OCI-LY1 (cell line): ENCODE measurements at regions not wholly inside any gene's neighbourhood (a gene's known extent, or its start where the extent isn't known, plus 50 kb on each side); places are given as distances from the start of the nearest gene placed in this dataset.

Source experiments
- H2AFZ ChIP-seq: fragments of 200-600 bp; sonication (generic), shearing (Covaris generic); 2 replicates; pipeline ENCODE4 v1.6.0; 2014; ENCODE audit warnings: antibody characterized with exemption, mild to moderate bottlenecking, low read length
- H3F3A ChIP-seq: fragments of 200-600 bp; sonication (generic), shearing (Covaris generic); 2 replicates; pipeline ENCODE4 v1.6.0; 2014; ENCODE audit warnings: mild to moderate bottlenecking, antibody characterized with exemption, low read length, moderate library complexity; ENCODE audit not compliant: insufficient read depth
- H3K27ac ChIP-seq: fragments of 200-600 bp; sonication (generic); 2 replicates; pipeline ENCODE4 v1.5.1; 2014; ENCODE audit warnings: low read length, mixed run types, mild to moderate bottlenecking, low read depth; ENCODE audit not compliant: poor library complexity, severe bottlenecking
- H3K27me3 ChIP-seq: fragments of 200-600 bp; sonication (generic); 2 replicates; pipeline ENCODE4 v1.6.0; 2014; ENCODE audit warnings: antibody characterized with exemption, mild to moderate bottlenecking, low read length, moderate library complexity; ENCODE audit not compliant: insufficient read depth
- H3K36me3 ChIP-seq: fragments of 200-600 bp; sonication (generic); 2 replicates; pipeline ENCODE4 v1.6.1; 2014; ENCODE audit warnings: mild to moderate bottlenecking, antibody characterized with exemption, low read length, moderate library complexity, mixed read lengths; ENCODE audit not compliant: insufficient read depth
- H3K4me1 ChIP-seq: fragments of 200-600 bp; sonication (generic); 2 replicates; pipeline ENCODE4 v1.5.1; 2014; ENCODE audit warnings: mild to moderate bottlenecking, low read length, moderate library complexity; ENCODE audit not compliant: insufficient read depth, severe bottlenecking
- H3K4me2 ChIP-seq: fragments of 200-600 bp; sonication (generic), shearing (Covaris generic); 2 replicates; pipeline ENCODE4 v1.6.1; 2014; ENCODE audit warnings: low read length
- H3K4me3 ChIP-seq: fragments of 200-600 bp; sonication (generic); 2 replicates; pipeline ENCODE4 v1.5.1; 2014; ENCODE audit warnings: low read length, low read depth, mild to moderate bottlenecking, mixed read lengths; ENCODE audit not compliant: poor library complexity, severe bottlenecking
- H3K79me2 ChIP-seq: fragments of 200-600 bp; shearing (Covaris generic); 2 replicates; pipeline ENCODE4 v1.6.1; 2016; ENCODE audit warnings: mixed run types, low read length, mixed read lengths; ENCODE audit not compliant: insufficient read depth
- H3K9ac ChIP-seq: fragments of 200-600 bp; sonication (generic), shearing (Covaris generic); 2 replicates; pipeline ENCODE4 v1.6.1; 2014; ENCODE audit warnings: mild to moderate bottlenecking, low read length, mixed read lengths
- H3K9me2 ChIP-seq: fragments of 200-600 bp; sonication (generic), shearing (Covaris generic); 2 replicates; pipeline ENCODE4 v1.6.1; 2014; ENCODE audit warnings: low read depth, mild to moderate bottlenecking, low read length, mixed read lengths
- H3K9me3 ChIP-seq: fragments of 200-600 bp; shearing (Covaris generic); 2 replicates; pipeline ENCODE4 v1.6.1; 2014; ENCODE audit warnings: low read length, mixed read lengths
- H4K20me1 ChIP-seq: fragments of 200-600 bp; sonication (generic), shearing (Covaris generic); 2 replicates; pipeline ENCODE4 v1.6.0; 2016; ENCODE audit warnings: mild to moderate bottlenecking, low read length; ENCODE audit not compliant: insufficient read depth
- CTCF ChIP-seq: fragments of 200-600 bp; sonication (generic), shearing (Covaris generic); IDR thresholded peaks from 2 replicates; pipeline ENCODE4 v1.5.1; 2017; ENCODE audit warnings: mild to moderate bottlenecking, antibody characterized with exemption, low read length, moderate library complexity, mixed read lengths
- EZH2 ChIP-seq: fragments of 200-600 bp; sonication (generic), shearing (Covaris generic); IDR thresholded peaks from 2 replicates; pipeline ENCODE4 v1.8.0; 2017; ENCODE audit warnings: borderline replicate concordance, mixed run types, mild to moderate bottlenecking, antibody characterized with exemption, low read length, moderate library complexity, mixed read lengths

GRCh38 chr5:30959238-30959637 is 234.2 kb upstream of the CDH6 start:
- Histone ChIP-seq H2AFZ (no peak overlapping the region), H3K4me2 (no peak overlapping the region), H4K20me1 (no peaks in the 10 kb centered on the region), H3K9ac (no peak overlapping the region), H3K4me1 (no peaks in the 10 kb centered on the region), H3K9me3 (no peaks in the 10 kb centered on the region), H3K79me2 (no peaks in the 10 kb centered on the region), H3K4me3 (no peak overlapping the region), H3K27me3 (no peaks in the 10 kb centered on the region), H3F3A (no peaks in the 10 kb centered on the region), H3K36me3 (no peaks in the 10 kb centered on the region), H3K9me2 (no peaks in the 10 kb centered on the region), H3K27ac (no peak overlapping the region)
- TF ChIP-seq CTCF: no peak

DNA sequence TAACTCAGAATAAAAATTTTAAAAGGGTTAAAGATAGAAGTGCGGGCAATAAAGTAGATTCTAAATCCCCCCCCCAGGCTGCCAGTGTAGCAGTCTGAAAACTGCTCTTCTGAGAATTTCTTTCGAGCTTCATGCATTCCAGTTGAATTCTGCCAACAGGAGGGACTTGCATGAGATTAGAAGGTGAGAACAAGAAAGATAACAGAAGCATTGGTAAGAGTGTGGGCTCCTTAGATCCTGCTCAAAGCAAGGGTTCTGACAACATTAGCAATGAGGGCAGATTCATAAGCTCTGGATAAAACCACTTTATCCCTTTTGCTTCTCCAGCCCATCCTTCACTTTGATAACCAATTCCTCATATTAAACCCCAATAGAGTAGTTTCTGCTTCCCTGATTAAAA is 235.9 kb upstream of the CDH6 start:
- Histone ChIP-seq H3K27ac (no peak overlapping the region), H3K4me1 (no peaks in the 10 kb centered on the region), H3K36me3 (no peaks in the 10 kb centered on the region), H3K9me2 (no peaks in the 10 kb centered on the region), H3K4me2 (no peak overlapping the region), H3K9me3 (no peaks in the 10 kb centered on the region), H4K20me1 (no peaks in the 10 kb centered on the region), H3F3A (no peaks in the 10 kb centered on the region), H3K9ac (no peak overlapping the region), H3K4me3 (no peak overlapping the region), H3K27me3 (no peaks in the 10 kb centered on the region), H3K79me2 (no peaks in the 10 kb centered on the region), H2AFZ (no peak overlapping the region)
- TF ChIP-seq CTCF (no peak), EZH2 (no peak)

- H3K27ac ChIP-seq: no peak overlapping the region
Observed at GRCh38 chr5:30956251-30956650, 237.2 kb upstream of the CDH6 start.

More at GRCh38 chr5:30956251-30956650, 237.2 kb upstream of the CDH6 start:
- Histone ChIP-seq H3K4me2 (no peak overlapping the region), H3K36me3 (no peaks in the 10 kb centered on the region), H3F3A (no peaks in the 10 kb centered on the region), H3K4me1 (no peaks in the 10 kb centered on the region), H3K27me3 (no peaks in the 10 kb centered on the region), H2AFZ (no peak overlapping the region), H3K9me2 (no peaks in the 10 kb centered on the region), H3K9ac (no peak overlapping the region), H3K4me3 (no peak overlapping the region), H4K20me1 (no peaks in the 10 kb centered on the region), H3K9me3 (no peaks in the 10 kb centered on the region), H3K79me2 (no peaks in the 10 kb centered on the region)
- no peak for TF ChIP-seq CTCF
- no peak for TF ChIP-seq EZH2
